GM20000 (cell line): ENCODE measurements at regions not wholly inside any gene's neighbourhood (a gene's known extent, or its start where the extent isn't known, plus 50 kb on each side); places are given as distances from the start of the nearest gene placed in this dataset.

ENCODE experiments used
- DNase-seq: peaks from one replicate; pipeline ENCODE4 v3.0.0; 2012; ENCODE audit warnings: low spot score
- TF ChIP-seq, protein P1 (sequence below): IDR thresholded peaks from 2 replicates; pipeline ENCODE4 v1.5.1; 2012; ENCODE audit warnings: mild to moderate bottlenecking, control low read depth; ENCODE audit errors: extremely low read depth, missing control alignments

DNA sequence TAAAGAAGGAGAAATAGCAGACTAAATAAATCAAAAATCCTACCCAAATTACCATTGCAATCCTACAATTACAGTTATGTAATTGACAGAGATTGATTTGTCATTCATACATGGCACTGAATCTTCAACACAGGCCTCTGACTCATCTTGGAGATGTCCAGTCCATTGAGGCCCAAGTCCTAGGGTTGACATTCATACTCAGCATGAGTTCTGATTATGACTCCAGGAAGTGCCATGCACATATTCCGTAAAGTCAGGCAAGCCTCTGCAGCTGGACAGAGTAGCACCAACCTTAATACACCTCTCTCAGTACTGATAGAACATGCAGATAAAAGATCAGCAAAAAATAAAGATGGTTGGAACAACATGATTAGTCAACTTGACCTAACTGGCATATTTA, 353.7 kb upstream of the NFE2L3 start:
- no peak for DNase-seq
- TF ChIP-seq, protein P1, sequence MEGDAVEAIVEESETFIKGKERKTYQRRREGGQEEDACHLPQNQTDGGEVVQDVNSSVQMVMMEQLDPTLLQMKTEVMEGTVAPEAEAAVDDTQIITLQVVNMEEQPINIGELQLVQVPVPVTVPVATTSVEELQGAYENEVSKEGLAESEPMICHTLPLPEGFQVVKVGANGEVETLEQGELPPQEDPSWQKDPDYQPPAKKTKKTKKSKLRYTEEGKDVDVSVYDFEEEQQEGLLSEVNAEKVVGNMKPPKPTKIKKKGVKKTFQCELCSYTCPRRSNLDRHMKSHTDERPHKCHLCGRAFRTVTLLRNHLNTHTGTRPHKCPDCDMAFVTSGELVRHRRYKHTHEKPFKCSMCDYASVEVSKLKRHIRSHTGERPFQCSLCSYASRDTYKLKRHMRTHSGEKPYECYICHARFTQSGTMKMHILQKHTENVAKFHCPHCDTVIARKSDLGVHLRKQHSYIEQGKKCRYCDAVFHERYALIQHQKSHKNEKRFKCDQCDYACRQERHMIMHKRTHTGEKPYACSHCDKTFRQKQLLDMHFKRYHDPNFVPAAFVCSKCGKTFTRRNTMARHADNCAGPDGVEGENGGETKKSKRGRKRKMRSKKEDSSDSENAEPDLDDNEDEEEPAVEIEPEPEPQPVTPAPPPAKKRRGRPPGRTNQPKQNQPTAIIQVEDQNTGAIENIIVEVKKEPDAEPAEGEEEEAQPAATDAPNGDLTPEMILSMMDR: no peak

DNA sequence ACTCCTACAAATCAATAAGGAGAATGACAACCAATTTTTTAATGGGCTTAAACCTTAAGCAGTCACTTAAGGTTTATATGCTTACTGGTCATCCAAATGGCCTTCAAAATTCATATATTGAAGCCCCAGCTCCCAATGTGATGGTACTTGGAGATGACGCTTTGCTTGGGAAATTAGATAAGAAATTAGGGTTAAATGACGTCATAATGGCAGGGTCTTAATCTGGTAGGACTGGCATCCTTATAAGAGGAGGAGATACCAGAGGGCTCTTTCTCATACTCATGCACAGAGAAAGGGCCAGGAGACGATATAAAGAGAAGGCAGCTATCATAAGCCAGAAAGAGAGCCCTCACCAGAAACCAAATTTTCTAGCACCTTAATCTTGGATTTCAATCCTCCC, 350.8 kb upstream of the NFE2L3 start:
- TF ChIP-seq, protein P1: no peak
- DNase-seq: no peak

DNA sequence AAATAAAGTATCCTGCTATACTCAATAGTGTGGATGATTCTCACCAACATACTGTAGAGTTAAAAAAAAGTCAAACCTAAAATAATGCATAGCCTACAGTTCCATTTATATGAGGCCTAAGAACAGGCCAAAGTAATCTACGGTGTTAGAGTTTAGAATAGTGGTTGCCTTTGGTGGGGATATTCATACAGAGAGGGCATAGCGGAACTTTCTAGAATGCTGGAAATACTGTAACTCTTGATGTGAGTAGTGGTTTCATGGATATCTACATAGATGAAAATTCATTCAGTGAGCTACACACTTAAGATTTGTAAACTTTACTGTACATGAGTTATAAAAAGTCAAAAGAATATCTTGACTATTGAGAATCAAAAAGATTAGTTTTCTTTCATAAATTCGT, 349.9 kb upstream of the NFE2L3 start:
- DNase-seq: no peak
- TF ChIP-seq, protein P1: no peak

DNA sequence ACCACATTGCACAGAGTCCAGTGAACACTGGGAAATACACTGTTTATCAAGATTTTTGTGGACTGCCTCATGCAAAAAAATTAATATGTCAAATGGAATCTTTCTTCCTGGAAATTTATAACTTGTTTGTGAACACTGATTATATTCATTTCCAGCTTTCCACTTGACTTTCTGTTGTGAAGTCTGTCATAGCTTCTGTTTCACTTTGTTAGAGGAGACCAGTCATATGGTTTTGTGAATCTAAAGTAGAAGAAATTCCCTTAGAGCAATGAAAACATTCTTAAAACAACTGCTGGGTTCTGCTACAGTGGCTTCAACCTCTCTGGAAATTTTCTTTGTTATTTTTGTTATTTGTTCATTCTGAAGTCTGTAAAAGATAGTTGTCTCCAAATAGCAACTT, 349.5 kb upstream of the NFE2L3 start:
- DNase-seq: no peak
- TF ChIP-seq, protein P1: no peak

DNA sequence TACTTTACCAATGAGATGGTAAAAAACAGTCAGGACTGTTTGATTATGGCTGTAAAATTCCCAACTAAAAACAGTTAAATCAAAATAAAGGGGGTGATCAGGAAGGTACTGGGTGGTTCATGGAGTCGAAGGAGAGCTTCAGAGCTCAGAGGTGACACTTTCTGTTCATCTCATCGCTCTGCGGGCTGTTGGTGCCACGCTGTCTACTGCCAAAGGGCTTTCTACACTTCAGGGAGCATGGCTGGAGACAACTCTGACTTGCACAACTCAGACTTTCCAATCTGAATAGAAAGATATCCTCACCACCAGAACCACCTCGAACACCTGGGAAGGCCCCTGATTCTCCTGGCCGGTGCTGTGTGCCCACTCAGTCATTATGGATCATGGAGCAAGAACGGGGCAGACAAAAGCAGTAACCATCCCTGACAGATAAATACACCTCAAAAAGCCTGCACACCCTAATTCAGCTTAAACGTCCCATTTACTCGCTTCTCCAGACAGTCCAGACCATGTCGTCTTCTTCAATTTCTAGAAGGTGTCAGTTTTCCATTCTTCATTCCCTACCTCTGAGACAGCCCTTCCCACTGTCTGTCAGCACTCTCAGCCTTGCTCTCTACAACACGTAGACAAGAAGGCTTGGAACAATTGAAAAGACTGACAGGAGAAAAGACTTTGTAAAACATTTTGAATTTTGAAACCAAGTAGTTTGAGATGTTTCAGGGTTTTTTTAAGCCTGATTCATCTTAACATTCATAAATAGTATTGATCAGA, 348.7 kb upstream of the NFE2L3 start:
- TF ChIP-seq, protein P1: no peak
- no peak for DNase-seq

DNA sequence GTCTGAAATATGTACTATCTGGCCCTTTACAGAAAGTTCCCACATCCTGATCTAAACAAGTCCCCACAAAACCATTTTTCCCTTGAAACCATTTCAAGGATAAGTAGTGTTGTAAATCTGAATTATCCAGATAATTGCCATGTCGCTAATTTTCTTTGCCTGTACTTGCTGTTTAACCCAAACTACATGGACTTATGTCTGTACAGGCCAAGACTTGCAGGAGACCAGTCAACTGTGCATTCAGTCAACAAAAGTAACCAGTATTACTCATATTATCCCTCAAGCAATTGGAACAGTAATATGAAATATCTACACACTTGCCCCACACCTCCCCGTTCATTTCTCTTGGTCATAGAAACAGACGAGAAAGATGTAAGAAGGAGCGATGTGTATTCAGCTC, 347.8 kb upstream of the NFE2L3 start:
- no peak for DNase-seq
- TF ChIP-seq, protein P1: no peak

DNA sequence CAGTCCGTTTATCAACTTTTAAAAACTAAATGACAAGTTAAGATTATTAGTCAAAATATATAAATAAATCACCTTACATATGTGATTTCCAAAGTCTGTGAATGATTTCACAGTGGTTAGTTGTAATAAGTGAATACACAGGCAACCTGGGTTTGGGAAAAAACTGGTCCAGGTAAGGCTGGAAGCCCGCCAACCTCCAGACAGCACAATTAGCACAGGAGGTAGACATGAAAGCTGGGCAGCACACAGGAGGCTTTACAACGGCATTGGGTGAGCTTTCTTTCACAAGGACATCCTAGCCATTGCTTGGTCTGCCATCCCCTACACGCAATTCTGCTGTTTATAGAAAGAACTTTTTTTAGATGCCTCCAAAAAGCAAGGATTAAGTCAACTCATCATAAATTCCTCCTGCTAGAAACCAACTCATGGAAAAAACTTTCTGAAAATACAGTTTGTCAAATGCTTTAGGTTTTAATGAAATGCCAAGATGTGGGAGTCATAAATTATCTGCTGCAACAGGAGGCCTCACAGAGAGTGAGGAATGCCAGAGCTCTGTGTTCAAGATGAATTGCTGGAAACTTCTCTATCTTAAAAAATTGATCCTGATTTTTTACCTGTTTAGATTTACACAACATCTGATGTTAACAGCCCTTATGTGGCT, 346.8 kb upstream of the NFE2L3 start:
- no peak for DNase-seq
- TF ChIP-seq, protein P1: no peak
